GM23248 (cell line): ENCODE measurements at regions not wholly inside any gene's neighbourhood (a gene's known extent, or its start where the extent isn't known, plus 50 kb on each side); places are given as distances from the start of the nearest gene placed in this dataset.

Source experiments
- DNase-seq: peaks from one replicate; pipeline ENCODE4 v3.0.0-alpha.2; 2015
- H2AFZ ChIP-seq: fragments of 200-600 bp; sonication (generic); 2 replicates; pipeline ENCODE4 v1.6.1; 2016; ENCODE audit warnings: antibody characterized with exemption
- H3F3A ChIP-seq: fragments of 200-600 bp; sonication (generic); 2 replicates; pipeline ENCODE4 v1.6.1; 2016; ENCODE audit warnings: mild to moderate bottlenecking, antibody characterized with exemption, mixed run types; ENCODE audit not compliant: insufficient read depth
- H3K27ac ChIP-seq: fragments of 200-600 bp; sonication (generic); 2 replicates; pipeline ENCODE4 v1.5.1; 2016; ENCODE audit warnings: mild to moderate bottlenecking
- H3K27me3 ChIP-seq: fragments of 200-600 bp; sonication (generic); replicated peaks from 2 replicates; pipeline ENCODE4 v1.6.1; 2016; ENCODE audit warnings: mild to moderate bottlenecking; ENCODE audit not compliant: insufficient read depth
- H3K36me3 ChIP-seq: fragments of 200-600 bp; sonication (generic); 2 replicates; pipeline ENCODE4 v1.6.1; 2016; ENCODE audit warnings: low read depth, mild to moderate bottlenecking
- H3K4me1 ChIP-seq: fragments of 200-600 bp; sonication (generic); 2 replicates; pipeline ENCODE4 v1.6.1; 2016; ENCODE audit warnings: mild to moderate bottlenecking; ENCODE audit not compliant: insufficient read depth
- H3K4me2 ChIP-seq: fragments of 200-600 bp; sonication (generic); one replicate; pipeline ENCODE4 v1.6.1; 2016; ENCODE audit warnings: mild to moderate bottlenecking; ENCODE audit not compliant: unreplicated experiment
- H3K4me3 ChIP-seq: fragments of 200-600 bp; sonication (generic); 2 replicates; pipeline ENCODE4 v1.5.1; 2016; ENCODE audit warnings: mild to moderate bottlenecking
- H3K79me2 ChIP-seq: fragments of 200-600 bp; sonication (generic); 2 replicates; pipeline ENCODE4 v1.6.1; 2016; ENCODE audit warnings: mild to moderate bottlenecking; ENCODE audit not compliant: insufficient read depth
- H3K9ac ChIP-seq: fragments of 200-600 bp; sonication (generic); 2 replicates; pipeline ENCODE4 v1.6.1; 2016; ENCODE audit warnings: mild to moderate bottlenecking
- H3K9me2 ChIP-seq: fragments of 200-600 bp; sonication (generic); 2 replicates; pipeline ENCODE4 v1.6.1; 2016; ENCODE audit warnings: mixed run types, mild to moderate bottlenecking, moderate library complexity; ENCODE audit not compliant: insufficient read depth
- H3K9me3 ChIP-seq: fragments of 200-600 bp; sonication (generic); one replicate; pipeline ENCODE4 v1.6.1; 2017; ENCODE audit warnings: low read depth
- H4K20me1 ChIP-seq: fragments of 200-600 bp; sonication (generic); 2 replicates; pipeline ENCODE4 v1.6.0; 2016; ENCODE audit not compliant: insufficient read depth
- EZH2 ChIP-seq: fragments of 200-600 bp; sonication (generic); IDR thresholded peaks from 2 replicates; pipeline ENCODE4 v1.6.1; 2018; ENCODE audit warnings: antibody characterized with exemption, mild to moderate bottlenecking; ENCODE audit not compliant: insufficient read depth, poor library complexity, severe bottlenecking
- EZH2phosphoT487 ChIP-seq: fragments of 200-600 bp; sonication (generic); IDR thresholded peaks from 2 replicates; pipeline ENCODE4 v1.6.1; 2018; ENCODE audit warnings: antibody characterized with exemption, moderate library complexity, mild to moderate bottlenecking, low read depth; ENCODE audit not compliant: insufficient read depth
- WGBS, 2 experiments: methylation state at CpG; one replicate each; pipeline ENCODE4 v1.1.6; 2015 to 2017; ENCODE audit warnings: low lambda C conversion rate in 2 of 2, low coverage in 1 of 2; ENCODE audit errors: missing lambda C conversion rate in 2 of 2; 5-methylcytosine and 5-hydroxymethylcytosine counted together
- in situ Hi-C: fragments of 300-500 bp; cut with MboI; formaldehyde crosslinking; loops from 2 replicates; pipeline ENCODE4 v1.15.0; 2020

DNA sequence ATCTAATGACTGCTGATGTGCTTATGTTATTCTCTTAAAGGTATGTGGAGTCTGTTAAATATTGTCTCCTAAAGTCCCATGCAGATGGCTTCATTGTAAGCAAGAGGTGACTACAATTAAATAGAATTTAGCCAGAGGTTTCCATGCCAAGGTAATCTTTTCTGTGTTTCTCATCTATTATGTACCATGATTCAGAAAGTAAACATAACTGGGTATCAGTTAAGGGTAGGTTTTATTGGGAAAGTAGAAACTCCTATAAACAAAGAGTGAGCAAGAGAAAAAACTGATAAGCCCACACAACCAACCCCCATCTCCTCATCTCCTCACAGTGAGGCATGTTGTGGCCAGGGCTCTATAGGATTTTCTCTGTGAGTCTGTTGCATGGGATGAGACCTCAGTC lies 611.7 kb downstream of the SNAPC1 start:
- in situ Hi-C loops = no loop called here
- H3K4me1 ChIP-seq = no peaks in the 10 kb centered on the region
- H3F3A ChIP-seq = no peaks in the 10 kb centered on the region
- no peak for DNase-seq
- TF ChIP-seq EZH2 = no peak
- TF ChIP-seq EZH2phosphoT487 = no peak
- no peaks in the 10 kb centered on the region for H3K9me3 ChIP-seq
- H4K20me1 ChIP-seq = no peaks in the 10 kb centered on the region
- H3K36me3 ChIP-seq = no peaks in the 10 kb centered on the region
- no peak overlapping the region for H3K9ac ChIP-seq
- H2AFZ ChIP-seq = no peak overlapping the region
- H3K4me3 ChIP-seq = no peak overlapping the region
- H3K4me2 ChIP-seq = no peak overlapping the region
- H3K27ac ChIP-seq = no peak overlapping the region
- no peaks in the 10 kb centered on the region for H3K27me3 ChIP-seq
- no peaks in the 10 kb centered on the region for H3K9me2 ChIP-seq
- no peaks in the 10 kb centered on the region for H3K79me2 ChIP-seq

DNA sequence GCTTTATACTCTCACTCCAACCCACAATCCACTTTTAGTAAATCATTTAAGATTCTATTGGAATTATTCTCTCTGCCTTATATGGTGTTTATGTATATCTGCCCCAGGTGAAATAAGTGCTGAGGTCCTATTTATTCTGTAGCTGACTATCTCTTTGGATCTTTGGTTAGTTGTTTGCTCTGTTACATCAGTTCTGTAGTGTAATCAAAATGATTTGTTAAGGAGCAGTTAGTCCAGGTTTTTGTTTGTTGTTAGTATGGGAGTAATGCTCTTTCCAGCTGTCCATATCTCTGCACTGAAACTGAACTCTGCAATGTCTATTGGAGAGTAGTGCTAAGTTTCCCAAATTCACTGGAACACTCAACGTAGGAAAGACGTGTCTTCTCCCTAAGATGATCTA lies 615.8 kb downstream of the SNAPC1 start:
- H3K79me2 ChIP-seq = no peaks in the 10 kb centered on the region
- TF ChIP-seq EZH2phosphoT487 (no peak), EZH2 (no peak)
- H4K20me1 ChIP-seq = no peaks in the 10 kb centered on the region
- H3K4me3 ChIP-seq = no peak overlapping the region
- H3K4me1 ChIP-seq = no peaks in the 10 kb centered on the region
- DNase-seq = no peak
- no peaks in the 10 kb centered on the region for H3F3A ChIP-seq
- H3K27ac ChIP-seq = no peak overlapping the region
- no peak overlapping the region for H3K4me2 ChIP-seq
- WGBS, 2 experiments = 4 to 5% methylated on average over 2 of the region's 2 CpGs
- no peaks in the 10 kb centered on the region for H3K27me3 ChIP-seq
- no peaks in the 10 kb centered on the region for H3K36me3 ChIP-seq
- no peak overlapping the region for H2AFZ ChIP-seq
- in situ Hi-C loops = no loop called here
- H3K9me3 ChIP-seq = no peaks in the 10 kb centered on the region
- no peak overlapping the region for H3K9ac ChIP-seq
- no peaks in the 10 kb centered on the region for H3K9me2 ChIP-seq

DNA sequence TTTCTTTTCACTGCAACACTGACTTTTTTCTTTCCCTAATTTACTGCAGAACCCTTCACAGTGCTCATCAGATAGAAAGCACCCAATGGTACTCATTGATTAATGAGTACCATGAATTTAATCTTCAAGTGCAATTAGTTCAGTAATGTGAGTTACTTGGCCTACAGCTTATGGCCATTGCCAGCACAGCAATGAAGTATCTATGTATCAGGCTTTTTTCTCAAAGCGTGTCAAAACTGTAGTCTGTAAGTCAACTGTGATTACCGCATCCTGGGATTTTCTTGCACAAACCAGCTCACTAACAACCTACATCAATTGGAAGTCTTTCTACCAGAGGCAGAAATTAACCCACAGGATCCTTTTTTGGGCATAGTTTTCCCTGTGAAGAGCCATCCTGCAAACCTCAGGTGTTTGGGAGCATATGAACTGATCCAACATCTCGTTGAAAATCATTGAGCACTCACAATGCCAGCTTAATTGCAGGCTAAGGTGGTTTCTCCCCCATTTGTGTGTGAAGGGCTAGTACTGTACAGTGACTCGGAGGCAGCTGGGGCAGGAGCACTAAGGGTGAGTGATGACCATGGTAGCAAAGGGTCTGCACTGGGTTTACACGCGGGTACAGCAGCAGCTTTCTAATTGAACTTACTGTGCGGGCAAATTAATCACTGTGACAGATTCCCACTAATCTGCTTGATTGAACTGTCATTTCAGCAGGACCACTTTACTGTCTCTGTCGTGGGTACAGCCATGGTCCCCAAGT lies 619.3 kb downstream of the SNAPC1 start:
- Histone ChIP-seq H3K79me2 (no peaks in the 10 kb centered on the region), H3K9me3 (no peaks in the 10 kb centered on the region), H4K20me1 (no peaks in the 10 kb centered on the region), H3K4me1 (no peaks in the 10 kb centered on the region), H3K9ac (no peak overlapping the region), H3K27ac (no peak overlapping the region), H3K27me3 (no peaks in the 10 kb centered on the region), H3K4me2 (no peak overlapping the region), H2AFZ (no peak overlapping the region), H3K4me3 (no peak overlapping the region), H3K36me3 (no peaks in the 10 kb centered on the region), H3F3A (no peaks in the 10 kb centered on the region), H3K9me2 (no peaks in the 10 kb centered on the region)
- in situ Hi-C loops = no loop called here
- WGBS, 2 experiments = 20 to 28% methylated on average over 8 of the region's 8 CpGs
- no peak for DNase-seq
- no peak for TF ChIP-seq EZH2
- no peak for TF ChIP-seq EZH2phosphoT487

- no peak overlapping the region for H3K9ac ChIP-seq
- no peaks in the 10 kb centered on the region for H4K20me1 ChIP-seq
- in situ Hi-C loops = no loop called here
- H3K27ac ChIP-seq = no peak overlapping the region
- no peak overlapping the region for H3K4me3 ChIP-seq
- no peaks in the 10 kb centered on the region for H3K27me3 ChIP-seq
- no peaks in the 10 kb centered on the region for H3F3A ChIP-seq
- no peak overlapping the region for H3K4me2 ChIP-seq
- H3K4me1 ChIP-seq = no peaks in the 10 kb centered on the region
- 13 to 17% methylated on average over 4 of the region's 4 CpGs for WGBS, 2 experiments
- DNase-seq = no peak
- no peaks in the 10 kb centered on the region for H3K9me3 ChIP-seq
- 0 out of 2 replicates have a peak overlapping the region, but pooled peaks have one; percentile 7 for H2AFZ ChIP-seq
- H3K9me2 ChIP-seq = no peaks in the 10 kb centered on the region
- no peaks in the 10 kb centered on the region for H3K36me3 ChIP-seq
- no peaks in the 10 kb centered on the region for H3K79me2 ChIP-seq
- no peak for TF ChIP-seq EZH2
- TF ChIP-seq EZH2phosphoT487 = no peak
These were observed 636.1 kb downstream of the KCNH5 start for GRCh38 chr14:62409169-62409568.
